ENCODE measurements at regions not wholly inside any gene's neighbourhood (a gene's known extent, or its start where the extent isn't known, plus 50 kb on each side); places are given as distances from the start of the nearest gene placed in this dataset.

DNA sequence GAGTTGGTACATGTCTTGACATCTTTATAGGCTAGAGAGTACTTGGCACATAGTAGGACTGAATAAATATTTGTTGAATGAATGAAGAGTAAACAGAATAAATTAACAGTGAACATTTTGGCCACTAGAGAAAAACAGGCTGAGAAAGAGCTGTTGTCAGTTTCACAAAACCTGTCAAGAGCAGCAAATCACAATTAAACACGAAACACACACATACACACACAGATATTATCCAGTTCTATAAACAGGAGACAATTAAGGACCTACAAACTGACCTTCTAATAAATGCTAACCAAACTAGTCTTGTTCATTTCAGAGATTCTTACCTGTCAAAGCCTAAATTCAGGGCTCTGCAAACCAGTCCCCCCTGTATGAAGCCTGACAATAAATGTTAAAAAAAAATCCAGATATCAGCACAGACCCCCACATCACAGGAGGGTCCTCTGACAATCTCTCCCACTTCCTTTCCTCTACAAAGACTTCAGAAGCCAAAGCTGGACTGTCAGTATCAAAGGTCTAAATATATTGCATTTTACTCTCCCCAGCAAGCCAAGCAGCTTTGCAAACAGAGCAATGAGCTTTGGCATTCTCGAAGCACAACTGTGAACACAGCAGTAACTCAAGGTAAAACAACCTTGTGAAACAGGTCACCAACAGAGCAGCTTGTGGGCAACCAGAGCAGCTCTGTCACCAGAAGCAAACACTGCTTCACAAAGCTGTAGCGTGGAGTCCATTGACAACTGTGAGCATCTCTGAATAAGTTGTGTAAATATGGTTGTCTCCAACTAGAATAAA lies 229.9 kb downstream of the TBXT start:
- Histone ChIP-seq H3K9me3 (ENCODE audit: control insufficient read depth, insufficient read depth, low read depth, low read length) (no peaks in the 10 kb centered on the region), H3K27ac (ENCODE audit: low read length) (no peak overlapping the region), H3K4me3 (ENCODE audit: low read depth in 2 of 2, low read length in 2 of 2) (no peak overlapping the region), H3K27me3 (ENCODE audit: control insufficient read depth, insufficient read depth, low read length) (peaks cover 10% of the 10 kb centered on the region; the same call in 1 of the 2 replicates), H3K4me1 (ENCODE audit: control insufficient read depth, insufficient read depth, low read length) (no peaks in the 10 kb centered on the region), H3K36me3 (ENCODE audit: control insufficient read depth, insufficient read depth, low read length) (no peaks in the 10 kb centered on the region)
- ChIA-PET CTCF (interaction anchor here (0.6 kb wide), 1 partner anchor 46 kb away, joined by 4 read pairs; no protein-coding TSS in a partner anchor), POLR2A (no interaction called here)
- DNase-seq (ENCODE audit: low read depth, low spot score): no peak
- intact Hi-C loops (cut with micrococcal nuclease; ENCODE audit: unreplicated experiment) (no loop called here), in situ Hi-C loops (cut with HindIII; ENCODE audit: low pct_unique_long_range_greater_than_20kb, low sequenced_read_pairs) (no loop called here)
- ATAC-seq: no peak
- no peak for TF ChIP-seq POLR2AphosphoS5 (IDR thresholded peaks at IDR 0.05; ENCODE audit: low read depth, low read length)
- no peak for TF ChIP-seq REST (IDR thresholded peaks at IDR 0.05; ENCODE audit: insufficient read depth in 1 of 2, low read depth in 2 of 2, low read length in 1 of 2)
- no peak for TF ChIP-seq SIN3A (IDR thresholded peaks at IDR 0.05; ENCODE audit: borderline replicate concordance, insufficient read depth, low read depth, low read length)
- TF ChIP-seq, protein P1, sequence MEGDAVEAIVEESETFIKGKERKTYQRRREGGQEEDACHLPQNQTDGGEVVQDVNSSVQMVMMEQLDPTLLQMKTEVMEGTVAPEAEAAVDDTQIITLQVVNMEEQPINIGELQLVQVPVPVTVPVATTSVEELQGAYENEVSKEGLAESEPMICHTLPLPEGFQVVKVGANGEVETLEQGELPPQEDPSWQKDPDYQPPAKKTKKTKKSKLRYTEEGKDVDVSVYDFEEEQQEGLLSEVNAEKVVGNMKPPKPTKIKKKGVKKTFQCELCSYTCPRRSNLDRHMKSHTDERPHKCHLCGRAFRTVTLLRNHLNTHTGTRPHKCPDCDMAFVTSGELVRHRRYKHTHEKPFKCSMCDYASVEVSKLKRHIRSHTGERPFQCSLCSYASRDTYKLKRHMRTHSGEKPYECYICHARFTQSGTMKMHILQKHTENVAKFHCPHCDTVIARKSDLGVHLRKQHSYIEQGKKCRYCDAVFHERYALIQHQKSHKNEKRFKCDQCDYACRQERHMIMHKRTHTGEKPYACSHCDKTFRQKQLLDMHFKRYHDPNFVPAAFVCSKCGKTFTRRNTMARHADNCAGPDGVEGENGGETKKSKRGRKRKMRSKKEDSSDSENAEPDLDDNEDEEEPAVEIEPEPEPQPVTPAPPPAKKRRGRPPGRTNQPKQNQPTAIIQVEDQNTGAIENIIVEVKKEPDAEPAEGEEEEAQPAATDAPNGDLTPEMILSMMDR (IDR thresholded peaks at IDR 0.05): no peak
- TF ChIP-seq TCF7L2 (IDR thresholded peaks at IDR 0.05; ENCODE audit: low read depth, low read length): no peak
- BruUV-seq (replicated peaks): no TSS peak

DNA sequence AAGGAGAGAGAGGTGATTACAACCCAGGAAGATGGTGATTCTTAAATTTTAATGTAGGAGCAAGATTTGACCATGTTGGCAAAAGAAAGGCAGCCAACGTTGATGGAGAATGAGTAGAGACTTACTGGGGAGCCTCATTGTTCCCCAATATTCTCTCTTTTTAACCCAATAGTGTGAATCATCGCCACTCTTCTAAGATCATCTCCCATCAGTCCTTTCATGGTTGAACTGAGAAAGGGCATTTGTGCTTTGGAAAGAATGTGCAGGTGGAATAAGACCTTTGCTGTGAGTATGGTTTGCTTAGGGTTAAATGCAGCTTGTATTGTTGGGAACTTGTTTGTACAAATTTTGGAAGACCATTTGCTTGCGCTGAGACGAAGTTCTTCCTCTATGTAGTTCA lies 231.0 kb downstream of the TBXT start:
- H3K4me1 ChIP-seq (ENCODE audit: control insufficient read depth, insufficient read depth, low read length): no peaks in the 10 kb centered on the region
- ChIA-PET POLR2A (no interaction called here), CTCF (no interaction called here)
- in situ Hi-C loops (cut with HindIII; ENCODE audit: low pct_unique_long_range_greater_than_20kb, low sequenced_read_pairs): no loop called here
- H3K4me3 ChIP-seq (ENCODE audit: low read depth in 2 of 2, low read length in 2 of 2): no peak overlapping the region
- no peak overlapping the region for H3K27ac ChIP-seq (ENCODE audit: low read length)
- peaks cover 10% of the 10 kb centered on the region; the same call in 1 of the 2 replicates for H3K27me3 ChIP-seq (ENCODE audit: control insufficient read depth, insufficient read depth, low read length)
- BruUV-seq (replicated peaks): no TSS peak
- intact Hi-C loops (cut with micrococcal nuclease; ENCODE audit: unreplicated experiment): no loop called here
- ATAC-seq (no peak), DNase-seq (ENCODE audit: low read depth, low spot score) (no peak)
- H3K9me3 ChIP-seq (ENCODE audit: control insufficient read depth, insufficient read depth, low read depth, low read length): no peaks in the 10 kb centered on the region
- TF ChIP-seq, protein P1 (IDR thresholded peaks at IDR 0.05): no peak
- no peak for TF ChIP-seq REST (IDR thresholded peaks at IDR 0.05; ENCODE audit: insufficient read depth in 1 of 2, low read depth in 2 of 2, low read length in 1 of 2)
- no peak for TF ChIP-seq SIN3A (IDR thresholded peaks at IDR 0.05; ENCODE audit: borderline replicate concordance, insufficient read depth, low read depth, low read length)
- TF ChIP-seq POLR2AphosphoS5 (IDR thresholded peaks at IDR 0.05; ENCODE audit: low read depth, low read length): no peak
- no peak for TF ChIP-seq TCF7L2 (IDR thresholded peaks at IDR 0.05; ENCODE audit: low read depth, low read length)
- H3K36me3 ChIP-seq (ENCODE audit: control insufficient read depth, insufficient read depth, low read length): no peaks in the 10 kb centered on the region

Data from Panc1 (cell line).